Gastrocnemius medialis (tissue), 4 donors: ENCODE measurements at regions not wholly inside any gene's neighbourhood (a gene's known extent, or its start where the extent isn't known, plus 50 kb on each side); places are given as distances from the start of the nearest gene placed in this dataset.

Experiments
- CTCF ChIP-seq, 5 experiments: fragments of 450-650 bp in 3 of 5; fragments of 200-600 bp in 2 of 5; sonication (generic) in 2 of 5; IDR thresholded peaks in 4 of 5; conservative IDR thresholded peaks in 1 of 5; 1 replicate in 4 of 5; 2 replicates in 1 of 5; pipeline ENCODE4 v1.5.1; 2016 to 2019; ENCODE audit warnings: antibody characterized with exemption in 5 of 5, mild to moderate bottlenecking in 3 of 5, moderate library complexity in 3 of 5
- POLR2A ChIP-seq, 2 donors: fragments of 450-650 bp; IDR thresholded peaks; one replicate each; pipeline ENCODE4 v1.6.1; 2017; ENCODE audit warnings: antibody characterized with exemption in 2 of 2, mild to moderate bottlenecking in 2 of 2, moderate library complexity in 2 of 2

- TF ChIP-seq CTCF (IDR thresholded peaks at IDR 0.05 in 4 of 5, conservative IDR thresholded peaks at IDR 0.05 in 1 of 5) (no peak), POLR2A (IDR thresholded peaks at IDR 0.05) (no peak)
Measured at GRCh38 chr6:4506223-4506622, 270.0 kb upstream of the CDYL start.
